ENCODE measurements at regions not wholly inside any gene's neighbourhood (a gene's known extent, or its start where the extent isn't known, plus 50 kb on each side); places are given as distances from the start of the nearest gene placed in this dataset.
"Not testable (repeated sequence)": the region's sequence is repeated elsewhere in the genome, so short reads cannot be mapped to it uniquely, and the experiment has no call there.

GRCh38 chr13:44848920-44849676, 140.2 kb downstream of the NUFIP1 start:
- no peak for DNase-seq (ENCODE audit: low read depth in 2 of 2)

- DNase-seq (ENCODE audit: low read depth in 2 of 2): not testable (repeated sequence)
These were observed 143.8 kb downstream of the NUFIP1 start for GRCh38 chr13:44845281-44846058.

GRCh38 chr13:44844786-44845185, 144.5 kb downstream of the NUFIP1 start:
- no peak for DNase-seq (ENCODE audit: low read depth in 2 of 2)

DNA sequence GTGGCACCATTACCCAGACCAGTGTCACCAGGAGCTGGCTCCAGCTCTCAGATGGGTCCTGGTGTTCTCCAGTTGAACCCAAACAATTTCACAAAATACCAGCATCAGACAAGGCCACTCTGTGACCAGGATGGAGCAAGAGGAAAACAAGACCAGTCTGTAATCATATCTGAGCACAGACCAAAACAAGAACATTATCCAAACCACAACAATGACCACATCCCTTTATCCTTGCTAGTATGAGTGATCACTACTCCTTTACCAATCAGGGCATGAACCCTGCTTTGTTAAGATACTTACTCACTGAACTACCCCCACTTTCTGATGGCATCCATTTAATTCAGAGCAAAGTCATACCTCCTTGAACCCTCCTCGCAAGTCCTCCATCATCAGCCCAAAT, 145.9 kb downstream of the NUFIP1 start:
- no peak for DNase-seq (ENCODE audit: low read depth in 2 of 2)

GRCh38 chr13:44842158-44842557, 147.1 kb downstream of the NUFIP1 start:
- no peak for DNase-seq (ENCODE audit: low read depth in 2 of 2)

DNA sequence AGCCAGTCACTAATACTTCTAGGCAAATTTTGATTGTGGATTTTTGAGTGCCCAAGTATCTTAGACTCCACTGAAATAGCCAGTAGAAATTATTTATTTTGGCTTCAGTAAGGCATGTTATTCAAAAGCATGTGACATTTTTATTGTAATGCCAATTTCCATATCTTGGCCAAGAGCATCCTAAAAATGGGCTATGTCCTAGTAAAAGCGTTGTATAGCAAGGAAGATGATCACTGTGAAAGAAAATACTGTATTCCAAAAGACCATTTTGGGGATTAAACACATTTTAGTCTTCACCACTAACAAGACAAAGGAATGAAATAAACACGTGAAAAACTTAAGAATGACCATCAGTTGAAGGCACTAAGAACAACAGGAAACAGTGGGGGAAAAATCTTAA, 149.1 kb downstream of the NUFIP1 start:
- DNase-seq (ENCODE audit: low read depth in 2 of 2): no peak

- DNase-seq (ENCODE audit: low read depth in 2 of 2): no peak
These were observed 152.0 kb downstream of the NUFIP1 start for GRCh38 chr13:44837250-44837649.

- no peak for DNase-seq (ENCODE audit: low read depth in 2 of 2)
These were observed 154.9 kb downstream of the NUFIP1 start for GRCh38 chr13:44834404-44834803.

DNA sequence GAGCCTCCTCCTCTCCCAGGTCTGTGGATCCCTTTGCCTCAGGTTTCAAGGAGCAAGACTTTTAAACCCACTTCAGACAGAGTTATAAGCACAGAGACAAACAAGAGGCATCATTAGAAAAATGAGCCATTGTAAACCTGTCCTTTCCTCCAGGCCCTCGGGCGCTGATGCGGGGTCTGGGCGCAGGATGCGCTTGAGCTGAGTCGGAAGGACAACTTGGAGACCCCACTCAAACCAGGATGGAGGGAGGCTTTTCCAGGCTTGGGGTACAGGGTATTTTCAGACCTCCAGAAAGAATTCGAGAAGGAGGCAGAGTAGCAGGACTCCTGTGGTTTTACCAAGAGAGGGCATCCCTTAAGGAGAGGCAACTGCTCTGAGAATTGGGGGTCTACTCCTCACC, 155.6 kb downstream of the NUFIP1 start:
- DNase-seq (ENCODE audit: low read depth in 2 of 2): no peak

DNA sequence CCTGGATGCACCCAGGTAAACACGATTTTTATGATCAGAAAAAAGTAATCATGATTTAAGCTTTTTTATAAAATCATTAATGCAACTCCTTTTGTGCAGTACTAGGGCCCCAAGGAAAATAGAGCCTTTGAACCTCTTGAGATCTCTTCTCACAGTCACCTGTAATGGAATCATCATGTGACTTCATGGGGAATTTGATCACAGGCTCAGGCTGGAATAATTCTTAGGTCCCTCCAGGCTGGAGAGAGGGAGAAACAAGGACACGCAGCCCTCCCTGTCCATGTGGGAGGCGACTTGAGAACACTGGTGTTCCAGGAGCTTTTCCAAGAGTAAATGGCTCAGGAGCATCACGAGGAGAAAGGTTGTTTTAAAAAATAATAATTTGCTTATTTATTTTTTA, 156.1 kb downstream of the NUFIP1 start:
- DNase-seq (ENCODE audit: low read depth in 2 of 2): no peak

- no peak for DNase-seq (ENCODE audit: low read depth in 2 of 2)
These were observed 162.5 kb downstream of the NUFIP1 start for GRCh38 chr13:44826591-44827350.

DNA sequence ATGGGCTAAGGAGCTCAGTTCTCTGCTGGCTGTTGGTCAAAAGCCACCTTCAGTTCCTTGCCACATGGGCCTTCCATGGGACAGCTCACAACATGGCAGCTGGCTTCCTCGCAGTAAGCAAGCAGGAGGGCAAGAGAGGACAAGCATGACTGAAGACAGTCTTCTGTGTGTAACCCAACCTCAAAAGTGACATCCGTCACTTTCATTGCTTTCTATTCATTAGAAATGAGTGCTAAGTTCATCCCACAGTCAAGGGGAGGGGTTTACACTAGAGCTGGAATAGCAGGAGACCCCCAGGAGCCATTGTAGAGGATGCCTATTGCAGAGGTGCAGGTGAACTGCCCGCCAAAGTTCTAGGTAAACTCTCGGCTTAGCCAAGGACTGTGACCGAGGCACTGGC, 163.3 kb downstream of the NUFIP1 start:
- no peak for DNase-seq (ENCODE audit: low read depth in 2 of 2)

GRCh38 chr13:44823555-44823954, 165.7 kb downstream of the NUFIP1 start:
- DNase-seq (ENCODE audit: low read depth in 2 of 2): not testable (repeated sequence)

GRCh38 chr13:44822291-44822690, 167.0 kb downstream of the NUFIP1 start:
- no peak for DNase-seq (ENCODE audit: low read depth in 2 of 2)

GRCh38 chr13:44819772-44820171, 169.5 kb downstream of the NUFIP1 start:
- no peak for DNase-seq (ENCODE audit: low read depth in 2 of 2)

GRCh38 chr13:44819245-44819644, 170.0 kb downstream of the NUFIP1 start:
- no peak for DNase-seq (ENCODE audit: low read depth in 2 of 2)

DNA sequence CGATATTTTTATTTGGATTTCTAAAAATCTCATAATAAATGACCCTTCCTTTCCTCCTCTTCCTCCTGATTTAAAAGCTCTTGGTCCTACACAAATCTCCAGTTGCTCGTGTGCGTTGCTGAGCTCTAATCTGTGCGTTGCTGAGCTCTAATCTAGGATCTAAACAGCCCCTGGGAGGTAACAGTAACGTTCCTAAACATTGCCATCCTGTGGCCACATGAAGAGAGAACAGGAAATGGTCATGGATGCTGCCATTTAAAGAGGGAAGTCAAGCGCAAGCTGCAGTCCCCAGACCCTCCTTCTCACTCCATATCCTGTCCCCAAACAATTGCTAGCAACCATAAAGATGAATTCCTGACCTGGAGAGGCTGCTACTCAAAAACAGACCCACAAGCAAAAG, 170.8 kb downstream of the NUFIP1 start:
- no peak for DNase-seq (ENCODE audit: low read depth in 2 of 2)

DNA sequence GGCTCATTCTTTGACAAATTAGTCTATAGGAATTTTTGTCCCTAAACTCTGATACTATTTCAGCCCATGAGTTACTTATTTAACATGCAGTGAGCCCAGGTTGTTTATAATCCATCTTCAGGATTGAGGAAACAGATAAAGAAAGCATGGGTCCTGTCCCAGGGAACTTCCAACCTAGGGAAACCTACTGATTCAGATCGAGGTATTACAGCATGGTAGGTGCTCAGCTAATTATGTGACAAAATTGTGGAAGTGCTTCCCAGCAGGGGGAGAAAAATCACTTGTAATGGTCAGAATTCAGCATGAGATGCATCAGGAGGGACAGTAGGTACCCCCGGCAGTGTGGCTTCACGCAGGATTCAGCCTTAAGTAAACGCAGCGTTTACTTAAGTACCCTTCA, 171.3 kb downstream of the NUFIP1 start:
- no peak for DNase-seq (ENCODE audit: low read depth in 2 of 2)

DNA sequence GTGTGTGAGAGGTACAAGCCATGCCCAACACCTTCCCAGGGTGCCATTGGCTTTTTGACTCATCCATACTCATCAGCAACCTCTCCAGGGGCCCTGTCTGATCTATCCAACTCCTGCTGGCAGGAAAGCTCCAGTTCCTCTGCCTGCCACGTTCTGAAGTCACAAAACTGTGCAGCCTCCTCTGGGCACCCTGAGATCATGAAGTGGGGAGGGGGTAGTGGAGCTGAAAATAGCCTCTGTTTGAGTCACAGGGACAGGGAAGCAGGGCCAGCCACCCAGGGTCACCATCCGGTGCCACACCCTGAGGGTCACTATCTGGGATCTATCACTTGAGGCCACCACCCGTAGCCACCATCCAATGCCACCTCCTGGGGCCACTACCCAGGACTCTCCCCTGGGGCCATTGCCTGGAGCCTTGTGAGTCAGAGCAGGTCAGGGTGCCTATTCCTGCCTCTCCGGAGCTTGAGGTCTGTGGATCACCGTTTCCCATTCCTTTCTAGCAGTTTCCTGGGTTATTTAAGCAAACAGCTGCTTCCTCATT, 172.1 kb downstream of the NUFIP1 start:
- no peak for DNase-seq (ENCODE audit: low read depth in 2 of 2)

GRCh38 chr13:44816701-44817100, 172.6 kb downstream of the NUFIP1 start:
- no peak for DNase-seq (ENCODE audit: low read depth in 2 of 2)

DNA sequence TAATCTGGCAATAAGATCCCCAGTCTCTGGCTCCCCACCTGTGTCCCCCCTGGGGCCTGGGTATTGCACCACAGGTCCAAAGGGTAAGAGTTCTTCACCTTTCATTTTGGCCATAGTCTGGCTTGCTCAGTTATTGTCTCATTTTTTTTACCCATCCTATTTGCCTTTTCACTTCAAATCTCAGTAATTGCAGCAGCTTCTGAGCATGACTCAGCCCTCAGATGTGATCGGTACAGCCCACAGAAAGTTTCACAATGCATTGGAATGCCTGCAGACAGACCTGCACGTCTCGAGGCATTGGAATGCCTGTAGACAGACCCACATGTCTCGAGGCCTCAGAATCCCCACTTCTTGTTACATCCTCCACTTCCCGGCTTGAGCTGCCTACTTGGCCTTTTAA, 173.6 kb downstream of the NUFIP1 start:
- DNase-seq (ENCODE audit: low read depth in 2 of 2): peak; percentile 20 to 25

DNA sequence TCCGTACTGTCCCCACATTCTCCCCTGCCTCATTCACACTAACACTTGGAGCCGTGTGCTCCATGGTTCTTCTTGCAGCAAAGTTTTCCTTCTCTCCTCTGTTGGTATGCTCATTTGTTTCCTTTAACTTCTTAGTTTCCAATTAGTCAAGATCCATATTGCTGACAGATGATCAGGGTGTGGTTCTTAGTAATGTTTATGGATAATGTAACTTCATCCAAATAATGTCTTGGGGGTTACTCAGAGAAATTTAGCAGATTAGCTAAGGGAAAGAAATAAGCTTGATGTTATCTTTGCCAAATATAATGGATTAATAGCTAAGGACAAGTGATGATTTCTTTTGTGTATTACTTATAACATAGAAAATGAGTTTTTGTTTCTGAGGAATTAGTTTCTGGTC, 174.4 kb downstream of the NUFIP1 start:
- no peak for DNase-seq (ENCODE audit: low read depth in 2 of 2)

Data from stimulated activated CD8-positive, alpha-beta memory T cell treated with anti-CD3 and anti-CD28 coated beads, Interleukin-15, amount 100 ng/mL, for 48 hours (primary cell).